ENCODE measurements at regions not wholly inside any gene's neighbourhood (a gene's known extent, or its start where the extent isn't known, plus 50 kb on each side); places are given as distances from the start of the nearest gene placed in this dataset.
A peak's percentile ranks its signal among the peaks of the same experiment; 100 is the strongest.
"Not testable (repeated sequence)": the region's sequence is repeated elsewhere in the genome, so short reads cannot be mapped to it uniquely, and the experiment has no call there.

DNA sequence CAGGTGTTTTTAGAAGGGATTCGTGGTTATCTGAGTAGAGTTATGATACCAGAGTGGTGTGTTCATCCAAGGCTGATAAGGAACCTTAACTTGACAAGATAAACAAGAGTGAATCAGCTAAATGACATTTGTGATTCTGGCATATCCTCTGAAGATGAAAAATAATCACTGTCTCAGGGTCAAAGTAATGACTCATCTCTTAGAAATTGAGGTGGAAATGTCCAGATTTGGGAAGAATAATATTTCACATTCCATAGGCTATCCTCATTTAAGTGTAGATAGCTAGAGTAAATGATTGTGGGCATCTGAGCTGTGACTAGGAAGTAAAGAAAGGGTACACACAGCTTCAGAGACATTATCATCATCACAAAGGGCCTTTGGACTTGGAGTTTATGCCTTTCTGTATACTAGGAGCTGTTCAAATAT lies 255.7 kb downstream of the GJA1 start:
- H3K4me1 ChIP-seq (ENCODE audit: low read depth), result no peaks in the 10 kb centered on the region
- H3K36me3 ChIP-seq, result no peaks in the 10 kb centered on the region
- DNase-seq (ENCODE audit: low read depth in 1 of 2, low spot score in 1 of 2), result peak in 1 of 2 donors; percentile 41
- TF ChIP-seq, protein P1, sequence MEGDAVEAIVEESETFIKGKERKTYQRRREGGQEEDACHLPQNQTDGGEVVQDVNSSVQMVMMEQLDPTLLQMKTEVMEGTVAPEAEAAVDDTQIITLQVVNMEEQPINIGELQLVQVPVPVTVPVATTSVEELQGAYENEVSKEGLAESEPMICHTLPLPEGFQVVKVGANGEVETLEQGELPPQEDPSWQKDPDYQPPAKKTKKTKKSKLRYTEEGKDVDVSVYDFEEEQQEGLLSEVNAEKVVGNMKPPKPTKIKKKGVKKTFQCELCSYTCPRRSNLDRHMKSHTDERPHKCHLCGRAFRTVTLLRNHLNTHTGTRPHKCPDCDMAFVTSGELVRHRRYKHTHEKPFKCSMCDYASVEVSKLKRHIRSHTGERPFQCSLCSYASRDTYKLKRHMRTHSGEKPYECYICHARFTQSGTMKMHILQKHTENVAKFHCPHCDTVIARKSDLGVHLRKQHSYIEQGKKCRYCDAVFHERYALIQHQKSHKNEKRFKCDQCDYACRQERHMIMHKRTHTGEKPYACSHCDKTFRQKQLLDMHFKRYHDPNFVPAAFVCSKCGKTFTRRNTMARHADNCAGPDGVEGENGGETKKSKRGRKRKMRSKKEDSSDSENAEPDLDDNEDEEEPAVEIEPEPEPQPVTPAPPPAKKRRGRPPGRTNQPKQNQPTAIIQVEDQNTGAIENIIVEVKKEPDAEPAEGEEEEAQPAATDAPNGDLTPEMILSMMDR (IDR thresholded peaks at IDR 0.05; ENCODE audit: low read depth, low read length), result no peak
- no peak overlapping the region for H3K4me3 ChIP-seq
- no peaks in the 10 kb centered on the region for H3K9me3 ChIP-seq (ENCODE audit: low read depth)
- H3K27me3 ChIP-seq, result no peaks in the 10 kb centered on the region
- no peak overlapping the region for H3K27ac ChIP-seq

DNA sequence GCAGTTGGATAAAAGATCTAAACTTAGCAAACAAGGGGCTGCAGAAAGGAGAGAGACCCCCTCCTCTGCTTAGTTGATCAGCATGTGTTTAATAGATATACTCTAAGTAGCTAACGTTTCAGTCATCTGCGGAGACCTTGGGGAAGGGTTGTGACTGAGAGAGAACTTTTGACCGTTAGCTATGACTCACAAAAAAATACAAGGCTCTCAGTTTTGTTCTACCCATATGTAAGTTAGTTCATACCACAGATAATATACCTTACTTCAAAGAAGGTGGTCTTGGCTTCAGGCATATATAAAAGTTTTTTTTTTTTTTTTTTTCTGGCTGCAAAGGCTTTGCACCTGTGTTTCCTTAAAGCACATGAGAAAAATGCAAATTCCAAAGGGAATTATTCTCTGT lies 258.9 kb downstream of the GJA1 start:
- Histone ChIP-seq H3K9me3 (ENCODE audit: low read depth) (no peaks in the 10 kb centered on the region), H3K4me1 (ENCODE audit: low read depth) (no peaks in the 10 kb centered on the region), H3K27ac (no peak overlapping the region), H3K36me3 (no peaks in the 10 kb centered on the region), H3K27me3 (no peaks in the 10 kb centered on the region), H3K4me3 (no peak overlapping the region)
- TF ChIP-seq, protein P1 (IDR thresholded peaks at IDR 0.05; ENCODE audit: low read depth, low read length), result no peak
- peak in 1 of 2 donors; percentile 40 for DNase-seq (ENCODE audit: low read depth in 1 of 2, low spot score in 1 of 2)

DNA sequence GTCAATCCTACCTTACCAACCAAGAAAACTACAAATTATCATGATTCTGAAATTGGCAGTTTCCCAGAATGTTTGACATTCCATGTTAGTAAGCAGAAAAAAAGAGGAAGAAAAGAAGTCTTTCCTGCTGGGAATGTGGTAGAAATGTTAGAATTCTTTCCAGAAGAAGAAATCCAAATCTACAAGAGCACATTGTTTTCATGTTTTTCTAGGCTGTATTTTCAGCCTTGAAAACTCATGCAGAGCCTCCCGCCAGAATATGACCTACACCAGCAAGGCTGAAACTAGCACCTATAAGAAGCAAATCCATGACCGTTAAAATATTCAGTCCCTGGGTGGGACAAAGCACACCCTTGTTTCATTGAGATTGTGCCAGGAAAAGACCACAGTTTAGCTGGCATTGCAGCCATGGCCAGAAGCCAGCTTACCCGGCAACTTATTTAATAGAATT lies 259.4 kb downstream of the GJA1 start:
- TF ChIP-seq, protein P1 (IDR thresholded peaks at IDR 0.05; ENCODE audit: low read depth, low read length), result no peak
- peak in 1 of 2 donors; percentile 68 for DNase-seq (ENCODE audit: low read depth in 1 of 2, low spot score in 1 of 2)

DNA sequence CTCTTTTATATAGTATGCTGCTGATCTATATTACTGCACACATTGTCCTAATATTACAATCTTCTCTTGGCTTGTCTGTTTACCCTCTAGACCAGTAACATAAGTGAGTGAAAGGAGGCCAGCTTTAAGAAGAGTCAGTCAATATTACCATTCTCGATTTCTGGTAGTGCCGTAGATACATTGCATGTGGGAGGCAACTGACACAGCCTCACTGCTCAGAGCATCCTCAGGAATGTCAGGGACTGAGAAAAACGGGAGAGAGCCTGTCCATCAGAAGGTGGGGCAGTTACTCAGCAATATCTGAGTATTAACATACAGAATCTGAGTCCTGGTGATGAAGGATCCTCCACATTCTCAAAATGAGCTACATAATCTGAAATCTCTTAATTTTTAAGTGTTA lies 259.9 kb downstream of the GJA1 start:
- Histone ChIP-seq H3K9me3 (ENCODE audit: low read depth) (no peaks in the 10 kb centered on the region), H3K4me3 (no peak overlapping the region), H3K36me3 (no peaks in the 10 kb centered on the region), H3K27me3 (no peaks in the 10 kb centered on the region), H3K27ac (no peak overlapping the region), H3K4me1 (ENCODE audit: low read depth) (no peaks in the 10 kb centered on the region)
- TF ChIP-seq, protein P1 (IDR thresholded peaks at IDR 0.05; ENCODE audit: low read depth, low read length), result no peak
- DNase-seq (ENCODE audit: low read depth in 1 of 2, low spot score in 1 of 2), result no peak

More for the DNA sequence above, 259.4 kb downstream of the GJA1 start:
- H3K4me3 ChIP-seq, result no peak overlapping the region
- H3K4me1 ChIP-seq (ENCODE audit: low read depth), result no peaks in the 10 kb centered on the region
- no peaks in the 10 kb centered on the region for H3K27me3 ChIP-seq
- no peaks in the 10 kb centered on the region for H3K9me3 ChIP-seq (ENCODE audit: low read depth)
- no peak overlapping the region for H3K27ac ChIP-seq
- no peaks in the 10 kb centered on the region for H3K36me3 ChIP-seq

DNA sequence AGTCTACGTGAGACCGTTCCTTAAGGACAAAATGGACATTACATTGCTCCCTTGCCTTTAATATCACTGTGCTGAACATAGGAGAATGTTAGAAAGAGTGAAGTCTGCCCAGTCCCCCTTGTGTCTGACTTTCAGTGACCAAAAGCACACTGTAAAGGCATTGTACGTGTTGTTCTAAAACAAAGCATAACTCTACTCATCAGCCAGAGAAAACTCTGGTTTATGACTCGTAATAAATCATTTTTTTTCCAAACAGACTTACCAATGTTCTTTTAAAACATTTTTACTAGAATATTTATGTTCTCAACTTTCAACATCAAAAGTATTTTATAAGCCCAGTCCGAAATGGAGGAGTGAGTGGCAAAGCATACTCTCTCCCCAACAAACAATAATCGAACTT lies 262.5 kb downstream of the GJA1 start:
- Histone ChIP-seq H3K9me3 (ENCODE audit: low read depth) (no peaks in the 10 kb centered on the region), H3K27ac (no peak overlapping the region), H3K4me1 (ENCODE audit: low read depth) (no peaks in the 10 kb centered on the region), H3K4me3 (no peak overlapping the region), H3K27me3 (no peaks in the 10 kb centered on the region), H3K36me3 (no peaks in the 10 kb centered on the region)
- TF ChIP-seq, protein P1 (IDR thresholded peaks at IDR 0.05; ENCODE audit: low read depth, low read length), result no peak
- no peak for DNase-seq (ENCODE audit: low read depth in 1 of 2, low spot score in 1 of 2)

DNA sequence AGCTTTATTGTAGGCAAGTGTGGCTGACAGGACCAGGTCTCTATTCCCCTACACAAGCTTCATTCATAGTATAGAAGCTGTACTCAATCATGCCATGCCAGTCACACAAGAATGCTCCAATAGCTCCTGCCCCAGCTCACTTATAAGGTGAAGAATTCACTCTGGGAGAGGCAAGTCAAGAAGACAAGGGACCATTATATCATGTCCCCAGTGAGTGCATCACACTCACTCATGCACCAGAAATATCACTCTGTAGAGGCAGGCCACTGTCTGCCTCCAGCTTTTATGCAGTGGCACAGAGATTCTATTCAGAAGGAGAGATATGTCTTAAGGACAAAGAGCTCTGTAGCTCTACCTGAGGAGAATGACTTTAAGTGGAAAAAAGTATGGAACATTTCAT lies 263.2 kb downstream of the GJA1 start:
- Histone ChIP-seq H3K27ac (no peak overlapping the region), H3K4me1 (ENCODE audit: low read depth) (no peaks in the 10 kb centered on the region), H3K9me3 (ENCODE audit: low read depth) (no peaks in the 10 kb centered on the region), H3K4me3 (no peak overlapping the region), H3K27me3 (no peaks in the 10 kb centered on the region), H3K36me3 (no peaks in the 10 kb centered on the region)
- DNase-seq (ENCODE audit: low read depth in 1 of 2, low spot score in 1 of 2), result no peak
- TF ChIP-seq, protein P1 (IDR thresholded peaks at IDR 0.05; ENCODE audit: low read depth, low read length), result no peak

DNA sequence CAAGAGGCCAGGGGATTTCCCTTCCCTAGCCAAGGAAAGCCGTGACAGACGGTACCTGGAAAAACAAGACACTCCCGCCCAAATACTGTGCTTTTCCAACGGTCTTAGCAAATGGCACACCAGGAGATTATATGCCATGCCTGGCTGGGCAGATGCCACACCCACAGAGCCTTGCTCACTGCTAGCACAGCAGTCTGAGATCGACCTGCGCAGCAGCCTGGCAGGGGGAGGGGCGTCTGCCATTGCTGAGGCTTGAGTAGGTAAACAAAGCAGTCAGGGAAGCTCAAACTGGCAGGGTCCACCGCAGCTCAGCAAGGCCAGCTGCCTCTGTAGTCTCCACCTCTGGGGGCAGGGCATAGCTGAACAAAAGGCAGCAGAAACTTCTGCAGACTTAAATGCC lies 267.7 kb downstream of the GJA1 start:
- not testable (repeated sequence) for H3K4me3 ChIP-seq; H3K9me3 ChIP-seq (ENCODE audit: low read depth); H3K27me3 ChIP-seq; DNase-seq (ENCODE audit: low read depth in 1 of 2, low spot score in 1 of 2); H3K27ac ChIP-seq; H3K4me1 ChIP-seq (ENCODE audit: low read depth); H3K36me3 ChIP-seq

All from cardiac muscle cell (in vitro differentiated cells and primary cell).